HFFc6 (cell line): ENCODE measurements at regions not wholly inside any gene's neighbourhood (a gene's known extent, or its start where the extent isn't known, plus 50 kb on each side); places are given as distances from the start of the nearest gene placed in this dataset.

Source experiments
- DNase-seq: peaks from one replicate; pipeline ENCODE4 v3.0.0-alpha.2; 2018
- H3K27ac Mint-ChIP-seq: 2 replicates; pipeline ENCODE4 v1.8.0; 2020; ENCODE audit warnings: mild to moderate bottlenecking, mixed read lengths
- H3K27me3 Mint-ChIP-seq: 2 replicates; pipeline ENCODE4 v1.8.0; 2021; ENCODE audit warnings: mild to moderate bottlenecking, moderate library complexity, mixed read lengths; ENCODE audit not compliant: insufficient read depth
- H3K36me3 Mint-ChIP-seq: 2 replicates; pipeline ENCODE4 v1.8.0; 2021; ENCODE audit warnings: low read depth, mixed read lengths
- H3K4me1 Mint-ChIP-seq: 2 replicates; pipeline ENCODE4 v1.8.0; 2020; ENCODE audit warnings: low read depth, mixed read lengths
- H3K4me3 Mint-ChIP-seq: 2 replicates; pipeline ENCODE4 v1.8.0; 2020; ENCODE audit warnings: mild to moderate bottlenecking, moderate library complexity, mixed read lengths
- H3K9me3 Mint-ChIP-seq: 2 replicates; pipeline ENCODE4 v1.8.0; 2020; ENCODE audit warnings: mild to moderate bottlenecking, mixed read lengths
- CTCF ChIP-seq: fragments of 200-600 bp; sonication (generic); IDR thresholded peaks from 2 replicates; pipeline ENCODE4 v1.5.0; 2021; ENCODE audit warnings: antibody characterized with exemption, mild to moderate bottlenecking

GRCh38 chr6:86154852-86155251, 512.2 kb upstream of the SYNCRIP start:
- Mint-ChIP-seq H3K9me3 (peaks cover 33% of the 10 kb centered on the region), H3K27me3 (no peaks in the 10 kb centered on the region), H3K27ac (no peak overlapping the region), H3K36me3 (no peaks in the 10 kb centered on the region), H3K4me3 (no peak overlapping the region), H3K4me1 (no peaks in the 10 kb centered on the region)
- DNase-seq: no peak
- no peak for TF ChIP-seq CTCF

GRCh38 chr6:86153521-86153920, 510.8 kb upstream of the SYNCRIP start:
- Mint-ChIP-seq H3K9me3 (peaks cover 33% of the 10 kb centered on the region), H3K4me1 (no peaks in the 10 kb centered on the region), H3K4me3 (no peak overlapping the region)

GRCh38 chr6:86152546-86152945, 509.9 kb upstream of the SYNCRIP start:
- no peak for TF ChIP-seq CTCF
- DNase-seq: no peak

More at GRCh38 chr6:86153521-86153920, 510.8 kb upstream of the SYNCRIP start:
- DNase-seq: no peak
- Mint-ChIP-seq H3K27ac (no peak overlapping the region), H3K27me3 (no peaks in the 10 kb centered on the region), H3K36me3 (no peaks in the 10 kb centered on the region)
- TF ChIP-seq CTCF: no peak

GRCh38 chr6:86148586-86148985, 505.9 kb upstream of the SYNCRIP start:
- no peaks in the 10 kb centered on the region; the same call in 1 of the 2 replicates for H3K36me3 Mint-ChIP-seq
- TF ChIP-seq CTCF: no peak
- DNase-seq: no peak

More at GRCh38 chr6:86152546-86152945, 509.9 kb upstream of the SYNCRIP start:
- no peaks in the 10 kb centered on the region for H3K36me3 Mint-ChIP-seq
- no peaks in the 10 kb centered on the region for H3K4me1 Mint-ChIP-seq
- no peak overlapping the region for H3K27ac Mint-ChIP-seq
- H3K9me3 Mint-ChIP-seq: peaks cover 41% of the 10 kb centered on the region
- no peak overlapping the region for H3K4me3 Mint-ChIP-seq
- no peaks in the 10 kb centered on the region for H3K27me3 Mint-ChIP-seq

GRCh38 chr6:86147859-86148258, 505.2 kb upstream of the SYNCRIP start:
- peaks cover 43% of the 10 kb centered on the region for H3K9me3 Mint-ChIP-seq

More at GRCh38 chr6:86148586-86148985, 505.9 kb upstream of the SYNCRIP start:
- Mint-ChIP-seq H3K4me1 (no peaks in the 10 kb centered on the region), H3K4me3 (no peak overlapping the region), H3K9me3 (peaks cover 44% of the 10 kb centered on the region), H3K27me3 (no peaks in the 10 kb centered on the region), H3K27ac (no peak overlapping the region)

More at GRCh38 chr6:86147859-86148258, 505.2 kb upstream of the SYNCRIP start:
- TF ChIP-seq CTCF: no peak
- H3K27ac Mint-ChIP-seq: no peak overlapping the region
- H3K36me3 Mint-ChIP-seq: no peaks in the 10 kb centered on the region; the same call in 1 of the 2 replicates
- no peak overlapping the region for H3K4me3 Mint-ChIP-seq
- DNase-seq: no peak
- no peaks in the 10 kb centered on the region for H3K4me1 Mint-ChIP-seq
- no peaks in the 10 kb centered on the region for H3K27me3 Mint-ChIP-seq
